Suppressor macrophage (primary cell): ENCODE measurements at regions not wholly inside any gene's neighbourhood (a gene's known extent, or its start where the extent isn't known, plus 50 kb on each side); places are given as distances from the start of the nearest gene placed in this dataset.
"Not testable (repeated sequence)": the region's sequence is repeated elsewhere in the genome, so short reads cannot be mapped to it uniquely, and the experiment has no call there.

Experiments
- DNase-seq, 4 experiments: peaks; one replicate each; pipeline ENCODE4 v3.0.0-alpha.2; 2020 to 2022

DNA sequence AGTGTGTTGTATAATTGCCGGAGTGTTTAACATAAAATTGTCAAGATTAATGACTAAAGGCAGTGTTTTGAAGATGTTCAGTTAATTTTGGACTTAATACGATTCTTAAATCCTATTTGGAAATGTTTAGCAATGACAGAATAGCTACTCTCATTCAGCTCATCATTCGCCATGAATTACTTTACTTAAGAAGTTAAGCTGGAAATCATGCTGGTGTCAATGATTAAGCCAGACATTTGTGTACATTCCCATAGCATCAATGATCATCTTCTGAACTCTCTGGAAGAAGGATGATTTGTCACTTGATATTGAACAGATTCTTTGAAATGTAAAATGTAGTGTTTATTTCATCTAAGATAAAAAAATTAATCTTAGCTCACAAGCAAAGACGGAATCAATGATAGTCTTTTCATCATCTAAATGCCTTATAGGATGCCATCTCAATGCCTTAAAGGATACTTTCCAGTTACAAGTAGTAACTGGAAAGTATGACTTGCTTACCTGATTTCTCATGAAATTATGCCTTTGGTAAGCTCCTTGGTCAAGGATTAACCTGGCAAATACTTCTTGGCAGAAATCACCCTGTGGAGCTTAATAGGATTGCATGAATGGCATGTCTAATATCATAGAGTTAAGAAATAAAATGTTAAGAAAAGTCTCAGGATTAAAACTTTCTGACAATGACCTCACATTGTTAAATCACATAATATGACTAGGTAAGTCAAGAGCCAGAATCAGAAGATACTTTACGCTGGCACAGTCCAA, 515.5 kb upstream of the AGA start:
- DNase-seq = no peak

DNA sequence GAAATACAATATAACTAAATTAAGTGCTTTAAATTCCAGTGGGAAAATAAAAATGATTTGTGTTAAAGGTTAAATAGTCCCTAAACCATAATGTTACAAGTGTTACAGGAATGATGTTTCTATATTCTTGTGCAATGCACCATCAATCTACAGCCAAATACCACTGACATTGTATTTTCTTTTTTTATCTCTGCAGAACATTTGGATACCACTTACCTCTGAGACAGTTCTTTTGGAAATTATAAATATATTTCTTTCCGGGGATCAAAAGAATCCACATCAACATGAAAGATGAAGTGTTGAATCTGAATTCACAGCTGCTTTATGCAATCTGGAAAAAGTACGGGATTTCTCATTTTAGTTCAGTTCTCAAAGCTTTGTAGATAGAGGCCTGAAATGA, 518.3 kb upstream of the AGA start:
- DNase-seq = no peak

DNA sequence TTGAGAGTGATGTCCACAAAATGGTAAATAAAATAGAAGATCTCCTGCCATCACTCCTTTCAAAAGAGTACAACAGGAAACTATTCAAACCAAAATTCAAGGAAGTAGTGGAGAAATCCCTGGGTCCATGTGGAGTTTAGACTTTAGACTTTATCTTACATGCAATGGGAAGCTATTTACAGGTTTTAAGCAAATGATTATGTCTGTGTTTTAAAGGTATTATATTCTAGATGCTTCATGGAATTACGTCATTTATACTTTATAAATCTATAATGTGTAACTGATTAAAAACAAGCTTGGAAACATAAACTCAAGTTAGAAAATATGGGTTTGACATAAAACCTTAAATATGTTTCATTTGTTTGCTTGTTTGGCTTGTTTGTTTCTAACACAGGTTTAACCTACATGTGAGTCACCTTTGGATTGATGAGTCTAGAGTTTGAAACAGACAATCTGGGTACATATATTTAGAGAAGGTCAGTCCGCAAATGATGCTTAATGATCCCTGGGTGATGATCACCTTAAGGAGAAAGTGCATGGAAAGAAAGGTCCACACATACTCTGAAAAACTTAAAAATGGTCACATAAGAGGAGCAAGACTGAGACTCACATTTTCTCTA, 519.6 kb upstream of the AGA start:
- no peak for DNase-seq

DNA sequence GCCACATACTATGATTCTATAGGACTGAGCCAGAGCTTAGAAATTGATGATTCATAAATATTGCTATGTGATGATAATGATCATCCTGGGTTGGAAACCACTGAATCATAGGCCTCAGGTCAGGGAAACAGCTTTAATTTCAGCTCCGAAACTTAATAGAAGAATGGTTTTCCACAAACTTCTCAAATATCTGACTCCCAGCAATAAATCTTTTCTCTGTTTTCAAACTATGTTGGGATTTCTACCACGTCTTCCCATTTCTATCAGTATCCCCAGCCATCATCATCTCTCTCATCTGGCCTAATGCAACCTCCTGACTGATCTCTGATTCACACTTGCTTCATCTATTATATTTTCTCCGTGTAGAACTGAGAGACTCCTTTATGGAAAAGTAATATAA, 521.8 kb upstream of the AGA start:
- DNase-seq = no peak

DNA sequence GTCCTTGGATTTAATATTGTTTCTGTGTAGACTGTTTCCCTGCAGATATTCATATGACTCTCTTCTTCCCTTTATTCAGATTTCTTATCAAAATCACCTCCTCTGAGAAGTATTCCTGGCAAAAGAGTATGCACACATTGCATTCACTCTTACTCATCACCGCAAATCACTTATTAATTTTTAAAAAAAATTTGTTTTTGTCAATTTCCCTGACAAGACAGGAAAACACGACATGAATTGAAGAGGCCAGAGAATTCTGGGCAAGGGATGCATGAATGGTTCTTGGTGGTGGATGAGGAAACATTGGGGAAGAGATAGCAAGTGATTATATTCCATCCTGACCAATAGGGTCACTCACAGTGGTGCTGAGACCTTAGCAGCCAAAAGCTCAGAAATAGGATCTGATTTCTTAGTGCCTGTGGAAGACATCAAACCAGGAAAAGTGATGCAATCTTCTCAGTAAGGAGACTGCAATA, 522.5 kb upstream of the AGA start:
- DNase-seq = no peak

DNA sequence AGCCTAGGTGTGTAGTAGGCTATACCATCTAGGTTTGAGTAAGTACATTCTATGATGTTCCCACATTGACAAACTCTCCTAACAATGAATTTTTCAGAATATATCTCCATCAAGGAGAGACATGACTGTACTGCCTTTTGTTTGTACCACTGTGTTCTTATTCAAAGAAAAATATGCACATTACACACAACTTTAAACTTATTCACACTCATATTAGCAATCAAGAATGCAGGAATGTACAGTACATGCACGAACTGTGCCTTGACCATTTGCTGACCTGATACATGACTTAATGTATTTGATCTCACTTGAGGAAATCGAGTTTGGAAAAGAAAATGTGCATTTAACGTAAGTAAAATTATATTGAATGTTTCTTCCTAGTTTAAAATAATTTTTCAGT, 525.1 kb upstream of the AGA start:
- DNase-seq = no peak

DNA sequence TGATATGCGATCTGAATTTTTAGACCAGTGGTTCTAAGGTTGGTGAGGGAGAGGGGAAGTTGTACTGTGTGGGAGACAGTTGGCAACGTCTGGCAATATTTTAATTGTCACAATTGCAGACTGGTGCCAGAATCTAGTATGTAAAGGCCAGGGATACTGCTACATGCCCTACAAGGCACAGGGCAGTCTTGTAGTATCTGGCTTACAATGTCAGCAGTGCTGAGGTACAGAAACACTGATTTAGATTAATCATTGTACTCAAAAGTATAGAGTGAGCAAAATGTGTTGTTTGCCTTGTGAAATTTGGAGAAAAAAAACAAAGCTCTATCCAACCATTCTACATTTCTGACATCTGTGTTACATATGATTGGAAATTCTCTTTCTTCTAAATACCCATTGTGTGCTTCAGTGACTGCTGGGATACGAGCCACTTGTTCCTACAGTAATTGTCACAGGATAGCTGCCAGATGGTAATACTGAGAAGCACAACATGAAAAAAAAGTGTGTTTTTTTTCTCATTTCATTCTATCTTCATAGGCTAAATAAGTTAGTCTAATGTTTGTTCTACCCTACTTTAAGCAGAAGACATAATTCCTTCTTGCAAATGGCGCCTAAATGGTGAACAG, 526.7 kb upstream of the AGA start:
- no peak for DNase-seq

DNA sequence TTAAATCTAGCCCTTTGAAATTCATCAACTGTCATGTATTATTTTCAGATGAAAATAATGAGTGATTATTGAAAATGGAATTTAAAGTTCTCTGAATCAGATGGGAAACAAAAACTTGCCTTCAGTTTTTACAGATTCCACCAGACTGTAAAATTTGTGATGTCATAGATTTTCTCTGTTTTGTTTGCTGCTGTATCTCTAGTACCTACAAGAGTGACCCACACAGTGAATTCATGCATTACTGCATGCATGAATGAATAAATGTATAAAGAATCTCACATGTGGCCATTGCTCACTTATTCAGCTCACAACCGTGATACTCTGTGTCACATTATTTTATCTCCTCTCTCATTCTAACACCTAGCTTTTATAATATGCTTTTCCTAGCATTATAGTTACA, 532.2 kb upstream of the AGA start:
- DNase-seq = no peak

DNA sequence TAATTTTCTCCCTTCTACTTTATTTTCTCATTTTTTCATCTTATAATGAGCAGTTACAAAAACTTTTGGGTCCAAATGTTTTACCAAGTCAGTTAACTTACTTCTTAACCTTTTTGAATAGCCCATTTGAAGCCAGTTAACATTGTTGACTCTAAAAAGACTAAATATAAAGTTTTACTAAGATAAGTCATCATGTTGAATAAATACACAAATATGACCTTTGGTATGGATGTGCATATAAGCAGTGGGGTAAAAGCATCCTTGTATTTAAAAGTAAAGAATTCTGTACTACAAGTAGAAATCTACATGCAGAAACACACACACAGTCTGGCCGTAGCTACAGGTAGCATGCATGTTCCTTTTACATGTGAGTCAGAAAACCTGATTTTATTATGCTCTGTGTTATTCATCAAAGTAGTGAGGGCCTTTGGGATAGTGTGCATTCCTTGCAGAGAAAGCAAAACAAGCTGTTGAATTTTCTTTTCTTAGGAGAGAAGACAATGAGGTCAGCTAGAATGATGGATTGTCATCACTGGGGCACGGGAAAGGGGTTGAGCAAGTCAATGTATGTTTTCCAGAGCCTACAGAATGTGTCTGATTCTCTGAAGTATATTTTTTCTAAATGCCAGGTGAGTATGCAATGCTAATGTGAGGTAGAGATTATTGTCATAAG, 533.2 kb upstream of the AGA start:
- no peak for DNase-seq

DNA sequence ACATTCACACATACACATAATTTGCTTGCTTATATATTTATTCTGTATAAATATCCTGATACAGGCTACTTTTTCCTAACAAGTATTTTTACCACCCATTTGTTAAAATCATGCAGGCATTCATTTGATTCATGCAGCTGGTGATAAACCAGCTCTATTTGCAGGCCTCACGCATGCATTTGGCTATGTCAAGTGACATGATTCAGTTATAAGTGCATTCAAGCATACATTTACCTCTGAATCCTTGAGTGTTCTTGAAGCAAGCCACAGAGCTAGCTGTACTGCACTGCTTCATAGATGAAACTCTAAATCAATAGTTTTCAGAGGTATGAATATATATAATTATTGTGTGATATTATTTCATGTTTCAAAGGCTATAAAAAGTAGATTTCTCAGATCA, 544.0 kb upstream of the AGA start:
- no peak for DNase-seq

DNA sequence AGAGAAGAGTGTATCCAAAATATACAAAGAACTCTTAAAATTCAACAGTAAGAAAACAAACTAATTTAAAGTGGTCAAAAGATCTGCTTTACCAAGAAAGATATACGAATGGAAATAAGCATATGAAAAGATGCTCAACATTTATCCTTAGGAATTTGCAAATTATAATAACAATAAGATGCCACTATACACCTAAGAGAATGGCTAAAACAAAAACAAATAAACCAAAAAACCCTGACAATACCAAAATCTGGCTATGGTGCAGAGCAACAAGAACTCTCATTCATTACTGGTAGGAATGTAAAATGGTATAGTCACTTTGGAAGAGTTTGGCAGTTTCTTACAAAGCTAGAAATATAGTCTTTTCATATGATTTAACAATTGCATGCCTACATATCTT, 545.7 kb upstream of the AGA start:
- DNase-seq = no peak

DNA sequence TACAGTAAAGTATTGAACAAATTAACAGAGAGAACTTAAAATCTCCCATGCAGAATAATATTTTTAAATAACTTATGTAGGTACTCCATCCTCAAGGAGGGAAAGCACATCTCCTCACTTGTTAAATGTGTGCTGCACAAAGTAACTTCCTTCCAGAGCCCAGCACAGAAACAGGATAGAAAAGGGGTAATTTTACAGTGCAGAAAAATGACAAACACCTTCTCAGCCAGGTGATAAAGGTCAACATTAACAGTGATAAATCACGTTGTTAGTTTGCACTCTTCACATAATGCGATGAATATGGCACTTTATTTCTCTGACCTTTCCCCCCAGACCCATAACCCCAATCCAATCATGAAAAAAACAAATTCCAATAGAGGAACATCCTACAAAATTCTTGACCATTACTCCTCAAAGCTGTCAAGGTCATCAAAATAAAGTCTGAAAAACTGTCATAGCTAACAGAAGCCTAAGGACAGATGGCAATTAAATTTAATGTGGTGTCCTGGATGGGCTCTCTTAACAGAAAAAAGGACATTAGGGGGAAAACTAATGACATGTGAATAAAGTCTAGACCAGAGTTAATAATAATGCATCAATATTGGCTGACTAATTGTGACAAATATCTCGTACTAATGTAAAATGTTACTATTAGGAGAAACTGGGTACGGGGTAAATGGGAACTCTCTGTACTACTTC, 547.4 kb upstream of the AGA start:
- no peak for DNase-seq

DNA sequence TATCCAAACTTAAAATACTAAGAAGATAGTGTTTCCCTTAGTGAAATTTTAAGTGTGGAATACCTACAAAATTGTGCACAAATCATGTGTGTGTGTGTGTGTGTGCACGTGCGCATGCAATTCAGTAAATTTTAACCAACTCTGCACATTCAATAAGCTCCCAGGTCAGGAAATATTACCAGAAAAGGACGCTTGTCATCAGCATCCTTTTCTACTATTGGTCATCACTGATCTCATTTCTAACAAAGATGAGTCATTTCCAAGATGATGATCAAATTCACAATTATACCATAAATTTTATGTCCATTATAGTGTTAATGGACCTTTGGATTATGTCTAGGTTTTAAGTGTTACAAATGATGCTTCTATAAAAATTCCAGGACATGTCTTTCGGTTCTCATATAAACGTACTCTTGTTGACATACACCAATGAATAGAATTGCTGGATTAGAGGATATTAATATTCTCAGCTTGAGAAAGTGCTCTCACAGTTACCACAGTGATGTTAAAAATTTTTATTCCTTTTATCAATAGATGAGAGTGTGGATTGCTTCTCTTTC, 560.9 kb upstream of the AGA start:
- DNase-seq = no peak

DNA sequence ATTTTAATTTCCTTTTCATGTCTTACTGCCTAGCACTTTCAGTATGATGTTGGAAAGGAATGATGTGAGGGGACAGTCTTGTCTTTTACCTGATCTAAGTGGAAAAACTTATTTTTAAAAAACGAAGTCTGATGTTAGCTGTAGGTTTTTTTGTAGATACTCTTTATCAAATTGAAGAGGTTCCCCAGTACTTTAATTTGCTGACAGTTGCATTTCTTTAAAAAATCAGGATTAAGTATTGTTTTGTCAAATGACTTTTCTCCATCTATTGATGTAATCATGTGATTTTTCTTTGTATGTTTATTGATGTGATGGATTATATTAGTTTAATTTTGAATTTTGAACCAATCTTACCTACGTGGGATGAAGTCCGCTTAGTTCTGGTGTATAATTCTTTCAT, 568.4 kb upstream of the AGA start:
- no peak for DNase-seq

DNA sequence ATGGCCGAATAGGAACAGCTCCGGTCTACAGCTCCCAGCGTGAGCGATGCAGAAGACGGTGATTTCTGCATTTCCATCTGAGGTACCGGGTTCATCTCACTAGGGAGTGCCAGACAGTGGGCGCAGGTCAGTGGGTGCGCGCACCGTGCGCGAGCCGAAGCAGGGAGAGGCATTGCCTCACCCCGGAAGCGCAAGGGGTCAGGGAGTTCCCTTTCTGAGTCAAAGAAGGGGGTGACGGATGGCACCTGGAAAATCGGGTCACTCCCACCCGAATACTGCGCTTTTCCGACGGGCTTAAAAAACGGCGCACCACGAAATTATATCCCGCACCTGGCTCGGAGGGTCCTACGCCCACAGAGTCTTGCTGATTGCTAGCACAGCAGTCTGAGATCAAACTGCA, 572.8 kb upstream of the AGA start:
- not testable (repeated sequence) for DNase-seq

DNA sequence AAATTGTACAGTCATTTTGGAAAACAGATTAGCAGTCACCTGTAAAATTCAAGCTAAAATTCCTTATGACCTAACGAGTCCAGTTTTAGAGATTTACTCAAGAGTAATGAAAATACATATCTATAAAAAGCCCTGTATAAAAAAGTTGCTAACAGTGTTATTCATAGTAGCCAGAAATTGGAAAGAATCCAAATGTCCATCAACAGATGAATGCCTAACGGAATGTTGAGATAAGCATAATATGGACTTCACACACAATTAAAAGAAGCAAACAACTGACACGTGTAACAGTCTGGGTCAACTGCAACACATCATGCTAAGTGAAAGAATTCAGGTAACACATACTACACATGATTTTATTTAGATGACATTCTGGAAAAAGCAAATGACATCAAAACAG, 584.8 kb upstream of the AGA start:
- no peak for DNase-seq

DNA sequence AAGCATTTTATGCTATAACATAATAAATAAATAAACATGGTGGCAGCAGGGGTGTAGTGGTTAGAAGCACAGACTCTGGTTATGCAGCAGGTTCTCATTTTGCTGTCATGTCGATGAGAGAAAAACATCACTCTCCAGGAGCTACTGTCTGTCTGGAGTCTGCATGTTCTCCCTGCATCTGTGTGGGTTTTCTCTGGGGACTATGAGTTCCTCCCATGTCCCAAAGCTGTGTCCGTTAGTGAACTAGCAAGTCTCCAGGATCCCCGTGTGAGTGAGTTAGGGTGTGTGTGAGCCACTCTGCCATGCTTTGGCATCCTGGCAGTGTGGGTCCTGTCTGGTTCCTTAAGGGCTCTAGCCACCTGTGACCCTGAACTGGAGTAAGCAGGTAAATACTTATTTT, 585.6 kb upstream of the AGA start:
- DNase-seq = no peak

DNA sequence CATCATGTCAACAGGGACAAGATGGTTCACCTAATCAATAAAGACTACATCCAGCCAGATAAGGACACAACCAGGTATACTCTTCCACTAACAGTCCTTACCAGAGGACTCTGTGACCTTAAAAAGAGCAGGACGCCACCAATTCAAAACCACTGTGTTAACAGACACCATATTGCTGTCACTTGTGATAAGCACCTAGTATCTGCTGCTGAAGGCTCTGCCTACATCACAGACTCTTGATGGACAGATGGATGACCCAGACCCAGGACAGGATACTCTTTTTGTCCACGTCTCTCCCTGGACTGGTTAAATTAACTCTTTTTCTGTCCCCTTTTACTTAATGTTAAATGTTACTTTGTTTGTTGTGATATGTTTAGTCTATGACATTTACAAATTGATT, 586.2 kb upstream of the AGA start:
- DNase-seq = no peak

DNA sequence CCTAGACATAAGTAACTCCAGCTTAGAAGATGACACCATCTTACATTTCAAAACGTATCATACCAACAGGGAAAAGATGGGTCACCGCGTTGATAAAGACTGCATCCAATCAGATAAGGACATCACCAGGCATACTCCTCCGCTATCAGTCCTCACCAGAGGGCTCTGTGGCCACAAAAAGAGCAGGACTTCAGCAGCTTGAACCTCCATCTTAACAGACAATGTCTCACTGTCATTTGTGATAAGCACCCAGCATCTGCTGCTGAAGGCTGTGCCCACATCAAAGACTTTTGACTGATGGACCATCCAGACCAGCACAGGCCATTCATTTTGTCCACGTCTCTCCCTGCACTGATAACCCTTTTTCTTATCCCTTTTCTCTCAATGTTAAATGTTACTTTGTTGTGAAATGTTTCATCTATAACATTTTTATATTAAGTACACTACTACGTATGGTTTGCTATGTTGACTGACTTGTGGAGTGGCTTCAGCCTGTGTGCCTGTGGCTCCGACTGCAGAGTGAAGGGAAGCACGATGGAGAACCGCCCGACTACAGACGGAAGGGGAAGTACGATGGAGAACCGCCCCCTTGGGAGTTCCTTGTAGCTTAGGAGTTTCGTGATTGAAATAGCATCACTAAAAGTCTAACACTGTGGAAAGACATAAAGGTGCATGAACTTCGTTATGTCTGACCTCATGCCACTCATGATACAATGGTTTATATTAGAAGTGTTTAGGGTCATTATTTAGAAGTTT, 595.4 kb upstream of the AGA start:
- no peak for DNase-seq

DNA sequence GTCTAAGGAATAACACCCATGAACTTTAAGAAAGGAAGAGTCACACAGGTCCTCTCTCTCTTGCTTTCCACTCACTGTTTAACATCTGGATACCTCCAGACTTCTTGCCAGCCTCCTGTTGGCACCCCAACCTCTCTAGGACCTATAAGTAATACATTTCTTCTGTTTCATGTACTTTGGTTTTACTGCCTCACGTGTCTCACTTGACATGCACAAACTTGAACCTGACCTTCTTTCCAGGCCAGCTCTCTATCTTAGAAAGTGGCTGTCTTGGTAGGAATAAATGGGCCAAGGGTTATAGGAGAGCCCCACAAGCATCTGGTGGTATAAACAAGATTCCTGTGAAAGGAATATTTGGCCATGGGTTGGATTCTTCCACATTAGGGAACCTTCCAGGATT, 614.8 kb upstream of the AGA start:
- DNase-seq = no peak

DNA sequence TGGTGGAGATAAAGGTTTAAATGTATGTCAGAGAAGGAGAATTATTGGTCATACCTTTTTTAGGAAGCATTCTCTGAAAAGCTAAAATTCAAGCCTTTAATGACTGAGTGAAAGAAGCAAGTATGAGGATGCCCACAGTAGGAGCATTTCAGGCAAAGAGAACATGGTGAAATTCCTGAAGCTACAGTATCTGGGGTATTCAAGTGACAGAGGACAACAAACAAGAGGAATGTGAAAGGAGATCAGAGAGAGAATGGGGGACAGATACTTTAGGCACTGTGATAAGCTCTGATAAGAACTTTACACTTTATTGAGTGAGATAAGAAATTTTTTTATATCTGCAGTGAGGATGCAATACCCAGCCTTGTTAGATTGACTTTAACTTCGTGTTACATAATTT, 621.3 kb upstream of the AGA start:
- no peak for DNase-seq
